ENCODE measurements at regions not wholly inside any gene's neighbourhood (a gene's known extent, or its start where the extent isn't known, plus 50 kb on each side); places are given as distances from the start of the nearest gene placed in this dataset.

DNA sequence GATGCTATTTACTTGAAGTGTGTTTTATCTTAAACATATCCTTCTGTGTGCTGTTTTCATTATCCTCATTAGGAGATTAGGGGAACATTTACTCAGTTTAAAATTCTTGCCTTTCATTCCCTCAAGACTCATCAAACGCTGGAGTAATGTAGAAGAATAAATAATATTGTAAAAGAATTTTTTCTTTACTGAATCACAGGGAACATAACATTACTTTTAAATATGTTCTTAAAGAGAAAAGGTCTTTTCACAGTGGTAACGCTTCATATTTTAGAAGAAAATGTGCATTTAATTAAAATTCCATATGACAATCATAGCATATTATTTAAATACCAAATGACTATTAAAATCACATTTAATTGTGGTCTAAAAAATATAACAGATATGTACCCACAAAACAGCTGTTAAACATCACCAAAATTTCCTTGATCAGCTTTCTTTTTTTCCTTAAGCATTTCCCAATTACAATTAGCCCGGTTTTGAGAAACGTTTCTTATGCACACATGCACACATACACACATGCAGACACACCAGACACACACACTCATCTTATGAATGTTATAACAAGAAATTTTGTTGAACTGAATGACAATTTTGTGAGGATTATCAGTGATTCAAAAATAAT lies 102.0 kb upstream of the GLI3 start:
- WGBS, 2 donors = 64 to 66% methylated on average over 4 of the region's 4 CpGs
- Histone ChIP-seq H3K27me3 (no peaks in the 10 kb centered on the region), H3K4me1 (no peaks in the 10 kb centered on the region)

GRCh38 chr7:42338231-42338915 lies 101.4 kb upstream of the GLI3 start:
- Histone ChIP-seq H3K27me3 (no peaks in the 10 kb centered on the region), H3K36me3 (ENCODE audit: low read depth, missing control alignments) (no peaks in the 10 kb centered on the region), H3K4me1 (no peaks in the 10 kb centered on the region), H3K4me3 (no peak overlapping the region), H3K9me3 (no peaks in the 10 kb centered on the region), H3K27ac (no peak overlapping the region)
- WGBS, 2 donors = 20 to 39% methylated on average over 4 of the region's 4 CpGs
- intact Hi-C loops (cut with DNase I; ENCODE audit: low total_unique reads) = no loop called here
- peak; percentile 20 for DNase-seq
- TF ChIP-seq POLR2A (IDR thresholded peaks at IDR 0.05) = no peak
- no peak for TF ChIP-seq CTCF (IDR thresholded peaks at IDR 0.05)

More for the DNA sequence above, 102.0 kb upstream of the GLI3 start:
- TF ChIP-seq CTCF (IDR thresholded peaks at IDR 0.05) (no peak), POLR2A (IDR thresholded peaks at IDR 0.05) (no peak)
- Histone ChIP-seq H3K9me3 (no peaks in the 10 kb centered on the region), H3K4me3 (no peak overlapping the region), H3K36me3 (ENCODE audit: low read depth, missing control alignments) (no peaks in the 10 kb centered on the region), H3K27ac (no peak overlapping the region)
- intact Hi-C loops (cut with DNase I; ENCODE audit: low total_unique reads) = no loop called here
- no peak for DNase-seq

DNA sequence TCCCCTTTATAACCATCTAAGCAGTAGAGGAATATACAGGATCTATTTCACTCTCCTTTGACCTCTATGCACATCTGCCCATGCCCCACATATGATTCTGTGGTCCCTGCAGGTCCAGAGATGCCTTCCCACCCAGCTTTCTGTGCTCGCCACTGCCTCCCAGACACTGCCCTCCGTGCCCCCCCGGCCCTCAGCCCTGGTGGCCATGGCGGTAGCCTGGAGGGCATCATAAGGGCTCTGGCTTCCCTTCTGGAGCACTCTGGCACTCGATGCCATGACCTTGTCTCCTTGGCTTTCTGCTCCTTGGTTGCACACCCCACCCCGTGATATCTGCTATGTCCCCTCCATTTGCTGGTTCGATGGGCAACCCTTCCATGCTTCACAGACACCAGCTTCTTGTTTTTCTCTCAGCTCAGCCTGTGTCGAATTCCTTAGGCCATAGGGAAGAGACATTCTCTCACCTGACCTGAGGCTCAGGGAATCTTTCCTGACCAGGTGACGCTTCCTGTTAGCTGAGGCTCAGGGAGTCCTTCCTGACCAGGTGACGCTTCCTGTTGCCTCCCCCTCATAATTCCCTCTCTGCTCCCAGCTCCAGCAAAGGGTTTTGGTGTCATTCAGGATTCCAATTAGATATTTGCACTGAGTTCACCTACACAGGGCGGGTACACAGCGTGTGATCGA lies 100.4 kb upstream of the GLI3 start:
- Histone ChIP-seq H3K4me3 (no peak overlapping the region), H3K27me3 (no peaks in the 10 kb centered on the region), H3K36me3 (ENCODE audit: low read depth, missing control alignments) (no peaks in the 10 kb centered on the region), H3K9me3 (no peaks in the 10 kb centered on the region), H3K4me1 (no peaks in the 10 kb centered on the region), H3K27ac (no peak overlapping the region)
- WGBS, 2 donors = 88 to 91% methylated on average over 13 of the region's 13 CpGs
- intact Hi-C loops (cut with DNase I; ENCODE audit: low total_unique reads) = no loop called here
- no peak for TF ChIP-seq POLR2A (IDR thresholded peaks at IDR 0.05)
- no peak for TF ChIP-seq CTCF (IDR thresholded peaks at IDR 0.05)
- DNase-seq = no peak

DNA sequence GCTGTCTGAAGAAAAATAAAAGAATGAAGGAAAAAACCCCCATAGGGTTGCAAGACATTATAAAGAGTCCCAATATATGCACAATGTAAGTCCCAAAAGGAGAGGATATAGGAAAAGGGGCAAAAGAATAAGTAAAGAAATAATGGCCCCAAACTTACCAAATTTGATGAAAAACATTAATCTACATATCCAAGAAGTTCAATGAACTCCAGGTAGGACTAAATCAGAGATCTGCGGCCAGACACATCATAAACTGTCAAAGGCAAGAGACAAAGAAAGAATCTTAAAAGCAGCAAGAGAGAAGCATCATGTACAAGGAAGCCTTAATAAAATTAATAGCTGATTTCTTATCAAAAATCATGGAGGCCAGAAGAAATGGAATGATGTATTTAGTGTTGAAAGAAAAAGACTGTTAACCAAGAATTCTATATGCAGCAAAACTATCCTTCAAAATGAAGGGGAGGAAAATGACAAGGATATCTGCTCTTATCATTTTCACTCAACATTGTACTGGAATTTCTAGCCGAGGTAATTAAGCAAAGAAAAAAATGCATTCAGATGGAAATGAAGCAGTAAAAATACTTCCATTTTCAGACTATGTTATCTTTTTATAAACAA lies 95.7 kb upstream of the GLI3 start:
- 80 to 89% methylated on average over 2 of the region's 2 CpGs for WGBS, 2 donors
- DNase-seq = no peak
- intact Hi-C loops (cut with DNase I; ENCODE audit: low total_unique reads) = no loop called here
- Histone ChIP-seq H3K27ac (no peak overlapping the region), H3K4me3 (no peak overlapping the region), H3K4me1 (no peaks in the 10 kb centered on the region), H3K36me3 (ENCODE audit: low read depth, missing control alignments) (no peaks in the 10 kb centered on the region), H3K27me3 (no peaks in the 10 kb centered on the region), H3K9me3 (no peaks in the 10 kb centered on the region)
- no peak for TF ChIP-seq POLR2A (IDR thresholded peaks at IDR 0.05)

DNA sequence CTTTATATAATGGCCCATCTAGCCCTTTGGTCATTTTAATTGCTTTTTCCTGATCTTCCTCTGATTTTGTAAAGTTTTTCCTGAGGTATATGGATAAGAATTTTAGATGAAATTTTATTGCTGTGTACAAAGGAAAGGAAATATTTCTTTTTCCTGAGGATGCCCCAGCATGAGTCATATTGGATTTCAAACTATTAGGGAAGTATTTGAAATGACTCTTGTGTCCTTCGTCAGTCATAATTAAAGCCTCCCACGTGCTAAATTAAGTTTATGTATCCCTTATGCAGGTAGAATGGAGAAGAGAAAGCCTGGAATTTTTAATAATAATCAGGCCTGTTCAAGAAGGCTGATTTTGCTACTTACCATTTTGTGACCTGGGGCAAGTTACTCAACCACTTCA lies 82.6 kb upstream of the GLI3 start:
- WGBS, 2 donors = 63 to 79% methylated on average over 2 of the region's 2 CpGs
- DNase-seq = no peak
- intact Hi-C loops (cut with DNase I; ENCODE audit: low total_unique reads) = no loop called here
- TF ChIP-seq POLR2A (IDR thresholded peaks at IDR 0.05) = no peak
- TF ChIP-seq CTCF (IDR thresholded peaks at IDR 0.05) = no peak
- H3K9me3 ChIP-seq = no peaks in the 10 kb centered on the region
- no peaks in the 10 kb centered on the region for H3K27me3 ChIP-seq
- H3K4me3 ChIP-seq = no peak overlapping the region
- no peaks in the 10 kb centered on the region for H3K36me3 ChIP-seq (ENCODE audit: low read depth, missing control alignments)
- no peaks in the 10 kb centered on the region for H3K4me1 ChIP-seq
- H3K27ac ChIP-seq = no peak overlapping the region
